CD14-positive monocyte (primary cell): ENCODE measurements at regions not wholly inside any gene's neighbourhood (a gene's known extent, or its start where the extent isn't known, plus 50 kb on each side); places are given as distances from the start of the nearest gene placed in this dataset.

Source experiments
- DNase-seq, 3 donors: peaks; one replicate each; pipeline ENCODE4 v3.0.0-alpha.2; 2011 to 2022
- H2AFZ ChIP-seq: 2 replicates; pipeline ENCODE4 v1.6.0; 2012; ENCODE audit warnings: mild to moderate bottlenecking, low read depth, low read length, inconsistent platforms; ENCODE audit not compliant: insufficient read depth, poor library complexity, severe bottlenecking
- H3K27ac ChIP-seq, 2 donors: 1 replicate in 1 of 2; 2 replicates in 1 of 2; pipeline ENCODE4 v1.5.1; 2012 to 2013; ENCODE audit warnings: low read length in 2 of 2, control low read depth in 1 of 2, inconsistent platforms in 1 of 2, low read depth in 1 of 2, mild to moderate bottlenecking in 1 of 2
- H3K27me3 ChIP-seq, 2 donors: one replicate each; pipeline versions ENCODE4 v1.6.0 to v1.6.1; 2011 to 2013; ENCODE audit warnings: low read length in 2 of 2; ENCODE audit not compliant: control insufficient read depth in 2 of 2, insufficient read depth in 2 of 2
- H3K36me3 ChIP-seq, 2 donors: replicated peaks in 1 of 2; 1 replicate in 1 of 2; 2 replicates in 1 of 2; pipeline versions ENCODE4 v1.5.1 to v1.6.1; 2012 to 2013; ENCODE audit warnings: low read length in 2 of 2, control low read depth in 1 of 2, inconsistent platforms in 1 of 2, mild to moderate bottlenecking in 1 of 2; ENCODE audit not compliant: insufficient read depth in 2 of 2, control insufficient read depth in 1 of 2
- H3K4me1 ChIP-seq, 2 donors: 1 replicate in 1 of 2; 2 replicates in 1 of 2; pipeline versions ENCODE4 v1.5.1 to v1.6.1; 2012 to 2013; ENCODE audit warnings: low read length in 2 of 2, control low read depth in 1 of 2, inconsistent platforms in 1 of 2, mild to moderate bottlenecking in 1 of 2, moderate library complexity in 1 of 2; ENCODE audit not compliant: insufficient read depth in 2 of 2, control insufficient read depth in 1 of 2
- H3K4me2 ChIP-seq: replicated peaks from 2 replicates; pipeline ENCODE3; 2012; ENCODE audit warnings: low read length, moderate library complexity, mild to moderate bottlenecking; ENCODE audit not compliant: poor library complexity, severe bottlenecking; ENCODE audit errors: extremely low read depth
- H3K4me3 ChIP-seq, 3 experiments: fragments of 200-600 bp in 1 of 3; sonication (generic) in 1 of 3; replicated peaks in 1 of 3; 1 replicate in 2 of 3; 2 replicates in 1 of 3; pipeline ENCODE4 v1.5.1; 2011 to 2013; ENCODE audit warnings: low read length in 3 of 3, mild to moderate bottlenecking in 3 of 3, control low read depth in 2 of 3, low read depth in 2 of 3, inconsistent platforms in 1 of 3, moderate library complexity in 1 of 3
- H3K79me2 ChIP-seq: 2 replicates; pipeline ENCODE4 v1.6.0; 2012; ENCODE audit warnings: mild to moderate bottlenecking, control low read depth, inconsistent platforms, low read length, moderate library complexity; ENCODE audit not compliant: insufficient read depth
- H3K9ac ChIP-seq: 2 replicates; pipeline ENCODE4 v1.6.0; 2017; ENCODE audit warnings: low read length, mild to moderate bottlenecking; ENCODE audit not compliant: insufficient read depth, poor library complexity, severe bottlenecking
- H3K9me3 ChIP-seq, 2 donors: replicated peaks in 1 of 2; 1 replicate in 1 of 2; 2 replicates in 1 of 2; pipeline versions ENCODE4 v1.5.1 to v1.6.1; 2012 to 2013; ENCODE audit warnings: low read length in 2 of 2, control low read depth in 1 of 2; ENCODE audit not compliant: control insufficient read depth in 1 of 2, insufficient read depth in 1 of 2
- H4K20me1 ChIP-seq: 2 replicates; pipeline ENCODE4 v1.6.0; 2012; ENCODE audit warnings: mild to moderate bottlenecking, low read length, control low read depth, moderate library complexity; ENCODE audit not compliant: insufficient read depth
- H3K27ac Mint-ChIP-seq, 7 donors: one replicate each; pipeline ENCODE4 v1.8.0; 2020; ENCODE audit warnings: mild to moderate bottlenecking in 7 of 7, mixed read lengths in 7 of 7, moderate library complexity in 6 of 7, inconsistent platforms in 2 of 7
- H3K27me3 Mint-ChIP-seq, 3 donors: one replicate each; pipeline ENCODE4 v1.8.0; 2021 to 2022; ENCODE audit warnings: low read depth in 3 of 3, mild to moderate bottlenecking in 3 of 3, mixed read lengths in 3 of 3, moderate library complexity in 3 of 3, inconsistent platforms in 1 of 3
- H3K36me3 Mint-ChIP-seq, 2 donors: one replicate each; pipeline ENCODE4 v1.8.0; 2020; ENCODE audit warnings: mixed read lengths in 2 of 2, inconsistent platforms in 1 of 2, mild to moderate bottlenecking in 1 of 2
- H3K4me1 Mint-ChIP-seq: one replicate; pipeline ENCODE4 v1.8.0; 2020; ENCODE audit warnings: mild to moderate bottlenecking, mixed read lengths
- H3K4me3 Mint-ChIP-seq, 2 donors: one replicate each; pipeline ENCODE4 v1.8.0; 2020; ENCODE audit warnings: mild to moderate bottlenecking in 2 of 2, mixed read lengths in 2 of 2, moderate library complexity in 1 of 2
- H3K9me3 Mint-ChIP-seq, 7 donors: one replicate each; pipeline ENCODE4 v1.8.0; 2020 to 2022; ENCODE audit warnings: mixed read lengths in 7 of 7, mild to moderate bottlenecking in 6 of 7, moderate library complexity in 6 of 7, inconsistent platforms in 2 of 7
- WGBS: methylation state at CpG from one replicate; pipeline ENCODE4 v1.1.5; 2013; ENCODE audit warnings: missing lambda C conversion rate; ENCODE audit not compliant: insufficient coverage; 5-methylcytosine and 5-hydroxymethylcytosine counted together
- intact Hi-C, 2 donors: fragments of 100-400 bp; cut with micrococcal nuclease; formaldehyde crosslinking; loops; one replicate each; pipeline versions ENCODE4 v1.15.0 to v1.15.1; 2023
- TF ChIP-seq, protein P1 (sequence below): fragments of 200-600 bp; IDR thresholded peaks from one replicate; pipeline ENCODE4 v1.8.0; 2022; ENCODE audit warnings: antibody characterized with exemption, mild to moderate bottlenecking

DNA sequence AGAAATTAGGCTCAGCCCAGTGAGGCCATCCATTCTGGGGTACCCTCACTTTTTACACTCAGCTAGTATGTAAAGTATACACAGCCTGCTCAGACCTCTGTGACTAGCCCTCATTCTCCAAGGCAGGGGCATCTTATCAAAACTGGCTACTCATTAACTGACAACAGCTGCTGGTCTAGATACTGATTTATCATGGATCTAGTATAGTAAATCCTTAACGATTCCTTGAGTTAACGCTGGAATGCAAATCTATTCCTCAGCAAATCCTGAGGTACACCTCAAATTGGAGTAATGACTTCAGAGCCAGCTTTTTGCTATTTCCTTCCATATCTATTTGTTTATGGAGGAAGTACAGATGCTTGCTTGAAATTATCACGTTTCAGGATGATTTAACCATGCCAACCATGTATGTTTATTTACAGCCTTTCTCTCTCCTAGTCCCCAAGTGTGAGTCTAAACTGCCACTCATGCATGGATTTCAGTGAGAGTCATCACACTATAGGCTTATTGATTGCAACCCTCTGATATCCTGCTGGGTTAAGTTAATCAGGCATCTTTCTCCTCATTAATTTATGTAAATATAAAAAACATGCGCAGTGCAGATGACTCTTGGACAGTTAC is 70.2 kb upstream of the DOK6 start:
- intact Hi-C loops: no loop called here
- no peaks in the 10 kb centered on the region for H3K4me1 ChIP-seq
- no peak overlapping the region for H3K4me3 ChIP-seq
- TF ChIP-seq, protein P1, sequence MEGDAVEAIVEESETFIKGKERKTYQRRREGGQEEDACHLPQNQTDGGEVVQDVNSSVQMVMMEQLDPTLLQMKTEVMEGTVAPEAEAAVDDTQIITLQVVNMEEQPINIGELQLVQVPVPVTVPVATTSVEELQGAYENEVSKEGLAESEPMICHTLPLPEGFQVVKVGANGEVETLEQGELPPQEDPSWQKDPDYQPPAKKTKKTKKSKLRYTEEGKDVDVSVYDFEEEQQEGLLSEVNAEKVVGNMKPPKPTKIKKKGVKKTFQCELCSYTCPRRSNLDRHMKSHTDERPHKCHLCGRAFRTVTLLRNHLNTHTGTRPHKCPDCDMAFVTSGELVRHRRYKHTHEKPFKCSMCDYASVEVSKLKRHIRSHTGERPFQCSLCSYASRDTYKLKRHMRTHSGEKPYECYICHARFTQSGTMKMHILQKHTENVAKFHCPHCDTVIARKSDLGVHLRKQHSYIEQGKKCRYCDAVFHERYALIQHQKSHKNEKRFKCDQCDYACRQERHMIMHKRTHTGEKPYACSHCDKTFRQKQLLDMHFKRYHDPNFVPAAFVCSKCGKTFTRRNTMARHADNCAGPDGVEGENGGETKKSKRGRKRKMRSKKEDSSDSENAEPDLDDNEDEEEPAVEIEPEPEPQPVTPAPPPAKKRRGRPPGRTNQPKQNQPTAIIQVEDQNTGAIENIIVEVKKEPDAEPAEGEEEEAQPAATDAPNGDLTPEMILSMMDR: no peak
- no peaks in the 10 kb centered on the region for H3K36me3 ChIP-seq
- H4K20me1 ChIP-seq: no peaks in the 10 kb centered on the region
- no peak overlapping the region for H2AFZ ChIP-seq
- H3K27ac ChIP-seq: no peak overlapping the region
- Mint-ChIP-seq H3K36me3 (no peaks in the 10 kb centered on the region), H3K27me3 (no peaks in the 10 kb centered on the region), H3K4me1 (no peaks in the 10 kb centered on the region), H3K9me3 (peaks cover 2 to 7% (median 5%) of the 10 kb centered on the region in 7 donors), H3K27ac (no peak overlapping the region), H3K4me3 (no peak overlapping the region)
- H3K9ac ChIP-seq: no peak overlapping the region
- H3K4me2 ChIP-seq: no peak overlapping the region
- no peaks in the 10 kb centered on the region for H3K27me3 ChIP-seq
- H3K9me3 ChIP-seq: peaks cover 9% of the 10 kb centered on the region in 2 donors
- DNase-seq: no peak
- no peaks in the 10 kb centered on the region for H3K79me2 ChIP-seq
- WGBS: no CpG with 5 or more reads among the region's 4 CpGs

- no peak overlapping the region for H3K27ac ChIP-seq
- Mint-ChIP-seq H3K9me3 (peaks cover 1 to 11% (median 3%) of the 10 kb centered on the region in 7 donors), H3K27ac (no peak overlapping the region), H3K27me3 (peaks cover 0 to 1% (median 0%) of the 10 kb centered on the region in 3 donors), H3K4me1 (no peaks in the 10 kb centered on the region), H3K4me3 (no peak overlapping the region), H3K36me3 (no peaks in the 10 kb centered on the region)
- no peaks in the 10 kb centered on the region for H3K4me1 ChIP-seq
- no peak overlapping the region for H3K9ac ChIP-seq
- H3K36me3 ChIP-seq: no peaks in the 10 kb centered on the region
- no peak overlapping the region for H3K4me2 ChIP-seq
- no peak for DNase-seq
- TF ChIP-seq, protein P1: no peak
- intact Hi-C loops: no loop called here
- H3K9me3 ChIP-seq: peaks cover 0 to 4% of the 10 kb centered on the region in 2 donors
- no peak overlapping the region for H3K4me3 ChIP-seq
- H3K79me2 ChIP-seq: no peaks in the 10 kb centered on the region
- H2AFZ ChIP-seq: no peak overlapping the region
- 60% methylated on average over 1 of the region's 7 CpGs for WGBS
- no peaks in the 10 kb centered on the region for H4K20me1 ChIP-seq
- H3K27me3 ChIP-seq: no peaks in the 10 kb centered on the region
These were observed 50.6 kb upstream of the DOK6 start for GRCh38 chr18:69349912-69350597.
